Iris pigment epithelial cell (primary cell): ENCODE measurements at regions not wholly inside any gene's neighbourhood (a gene's known extent, or its start where the extent isn't known, plus 50 kb on each side); places are given as distances from the start of the nearest gene placed in this dataset.
"Not testable (repeated sequence)": the region's sequence is repeated elsewhere in the genome, so short reads cannot be mapped to it uniquely, and the experiment has no call there.

Source experiments
- DNase-seq: peaks from one replicate; pipeline ENCODE4 v3.0.0-alpha.2; 2011; ENCODE audit warnings: low read depth

- DNase-seq: no peak
Measured at GRCh38 chr17:5864741-5865657, 205.2 kb upstream of the WSCD1 start.

DNA sequence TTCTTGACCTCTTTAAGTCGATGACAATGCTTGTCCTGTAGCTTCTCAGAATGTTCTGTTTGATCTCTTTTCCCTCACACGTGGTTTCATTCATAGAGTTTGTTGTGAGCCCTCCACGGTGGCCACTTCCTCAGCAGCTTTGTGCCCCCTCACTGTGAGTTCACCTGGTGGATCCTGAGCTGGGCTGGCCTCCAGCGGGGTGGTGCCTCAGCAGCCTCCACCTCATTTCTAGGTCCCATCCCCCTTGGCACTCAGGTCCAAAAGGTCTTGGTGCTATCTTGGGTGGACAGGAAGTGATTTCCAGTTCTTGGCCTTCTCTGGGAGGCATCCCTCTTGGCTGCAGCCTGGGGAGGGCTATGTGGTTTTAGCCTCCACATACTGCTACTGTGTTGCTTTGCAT is 203.2 kb upstream of the WSCD1 start:
- no peak for DNase-seq

- no peak for DNase-seq
Measured at GRCh38 chr17:5869041-5869745, 201.0 kb upstream of the WSCD1 start.

DNA sequence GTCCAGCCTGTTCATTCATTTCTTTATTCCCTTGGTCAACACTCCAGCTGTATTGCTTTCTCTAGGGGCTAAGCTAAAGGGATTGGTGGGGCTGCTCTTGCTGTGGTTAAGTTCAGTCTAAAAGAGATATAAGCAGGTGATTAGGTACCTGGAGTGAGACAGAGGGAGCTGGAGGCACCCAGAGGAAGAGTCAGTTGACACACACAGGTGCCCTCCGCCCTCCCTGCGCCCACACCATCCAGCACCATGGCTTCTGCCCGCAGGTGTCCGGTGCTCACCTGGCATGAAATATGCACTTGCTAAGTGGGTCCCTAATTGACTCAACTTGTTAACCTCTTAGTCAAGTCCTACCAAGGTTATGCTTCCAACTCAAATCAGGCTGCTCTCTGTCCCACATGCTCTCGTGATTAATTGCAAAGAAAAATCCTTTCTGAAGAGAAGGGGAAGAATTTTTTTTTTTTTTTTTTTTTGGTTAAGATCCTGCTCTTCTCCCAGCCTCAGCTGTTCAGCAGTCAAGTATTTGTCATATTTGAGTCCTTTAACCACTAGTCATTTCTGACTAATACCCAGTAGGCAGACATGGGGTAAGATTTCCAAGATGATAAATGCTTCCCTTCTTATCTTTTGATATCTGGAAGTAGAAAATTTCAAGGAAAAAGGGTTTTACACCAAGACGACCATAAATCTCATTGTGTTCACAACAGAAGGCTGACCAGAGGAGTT is 199.8 kb upstream of the WSCD1 start:
- DNase-seq: no peak

- no peak for DNase-seq
Measured at GRCh38 chr17:5871666-5872065, 198.5 kb upstream of the WSCD1 start.

DNA sequence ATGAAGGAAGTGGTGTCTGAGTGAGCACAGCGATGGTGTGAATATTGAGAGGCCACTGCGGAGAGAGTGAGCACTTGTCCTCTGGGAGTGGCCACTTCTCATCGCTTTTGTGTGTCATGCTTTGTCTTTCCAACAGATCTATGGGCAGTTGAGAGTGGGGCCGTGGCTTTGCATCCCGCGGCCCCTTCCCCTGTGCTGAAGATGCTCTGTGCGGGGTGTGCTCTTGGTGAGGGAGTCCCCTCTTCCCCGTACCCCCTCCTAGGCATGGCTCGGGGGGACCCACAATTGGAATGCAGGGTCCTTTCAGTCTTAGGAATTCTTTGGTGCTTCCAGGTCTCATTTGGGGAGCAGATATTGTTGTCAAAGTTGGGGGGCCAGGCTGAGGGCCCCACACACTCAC is 197.3 kb upstream of the WSCD1 start:
- DNase-seq: no peak

GRCh38 chr17:5873781-5874180 is 196.4 kb upstream of the WSCD1 start:
- DNase-seq: no peak

GRCh38 chr17:5874486-5874885 is 195.7 kb upstream of the WSCD1 start:
- DNase-seq: no peak

GRCh38 chr17:5877366-5877765 is 192.8 kb upstream of the WSCD1 start:
- no peak for DNase-seq

- DNase-seq: no peak
Measured at GRCh38 chr17:5877948-5878347, 192.2 kb upstream of the WSCD1 start.

GRCh38 chr17:5881849-5882248 is 188.3 kb upstream of the WSCD1 start:
- no peak for DNase-seq

GRCh38 chr17:5883775-5884665 is 186.2 kb upstream of the WSCD1 start:
- no peak for DNase-seq

GRCh38 chr17:5885336-5885735 is 184.8 kb upstream of the WSCD1 start:
- no peak for DNase-seq

- DNase-seq: peak; percentile 4
Measured at GRCh38 chr17:5888811-5889210, 181.4 kb upstream of the WSCD1 start.

- DNase-seq: no peak
Measured at GRCh38 chr17:5892921-5893675, 177.1 kb upstream of the WSCD1 start.

GRCh38 chr17:5893741-5894140 is 176.4 kb upstream of the WSCD1 start:
- no peak for DNase-seq

- no peak for DNase-seq
Measured at GRCh38 chr17:5895276-5895675, 174.9 kb upstream of the WSCD1 start.

GRCh38 chr17:5896215-5896614 is 174.0 kb upstream of the WSCD1 start:
- no peak for DNase-seq

GRCh38 chr17:5897275-5897911 is 172.8 kb upstream of the WSCD1 start:
- no peak for DNase-seq

DNA sequence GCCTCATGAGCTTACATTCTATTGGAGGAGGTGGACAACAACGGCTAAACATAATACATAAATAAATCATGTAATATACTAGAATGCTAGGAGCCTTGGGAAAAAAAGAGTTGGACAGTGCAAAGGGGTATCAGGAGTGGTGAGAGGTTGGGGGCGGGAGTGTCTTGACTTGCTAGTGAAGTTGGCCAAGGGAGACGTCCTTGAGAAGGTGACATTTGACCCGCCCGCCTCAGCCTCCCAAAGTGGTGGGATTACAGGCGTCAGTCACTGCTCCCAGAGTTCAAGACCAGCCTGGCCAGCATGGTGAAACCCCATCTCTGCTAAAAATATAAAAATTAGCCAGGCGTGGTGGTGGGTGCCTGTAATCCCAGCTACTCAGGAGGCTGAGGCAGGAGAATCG is 172.2 kb upstream of the WSCD1 start:
- DNase-seq: not testable (repeated sequence)
